ENCODE measurements at regions not wholly inside any gene's neighbourhood (a gene's known extent, or its start where the extent isn't known, plus 50 kb on each side); places are given as distances from the start of the nearest gene placed in this dataset.

GRCh38 chr7:32137059-32137458 lies 66.9 kb upstream of the PDE1C start:
- no peak overlapping the region for H3K4me3 ChIP-seq (ENCODE audit: low read depth, low read length)
- TF ChIP-seq CTCF (IDR thresholded peaks at IDR 0.05; ENCODE audit: low read depth, low read length), result no peak

GRCh38 chr7:32131091-32131490 lies 60.9 kb upstream of the PDE1C start:
- no peak for TF ChIP-seq CTCF (IDR thresholded peaks at IDR 0.05; ENCODE audit: low read depth, low read length)
- H3K4me3 ChIP-seq (ENCODE audit: low read depth, low read length), result no peak overlapping the region

GRCh38 chr7:32126843-32127242 lies 56.6 kb upstream of the PDE1C start:
- TF ChIP-seq CTCF (IDR thresholded peaks at IDR 0.05; ENCODE audit: low read depth, low read length), result no peak
- no peak overlapping the region for H3K4me3 ChIP-seq (ENCODE audit: low read depth, low read length)
